Endodermal cell (in vitro differentiated cells): ENCODE measurements at regions not wholly inside any gene's neighbourhood (a gene's known extent, or its start where the extent isn't known, plus 50 kb on each side); places are given as distances from the start of the nearest gene placed in this dataset.

Source experiments
- DNase-seq: peaks from one replicate; pipeline ENCODE4 v3.0.0-alpha.2; 2017
- H3K27ac ChIP-seq: 2 replicates; pipeline ENCODE4 v1.5.1; 2013; ENCODE audit warnings: mild to moderate bottlenecking, low read depth, low read length, moderate library complexity
- H3K27me3 ChIP-seq: 2 replicates; pipeline ENCODE4 v1.6.1; 2013; ENCODE audit warnings: mild to moderate bottlenecking, low read length, moderate library complexity; ENCODE audit not compliant: insufficient read depth, control insufficient read depth, poor library complexity, severe bottlenecking
- H3K36me3 ChIP-seq: 2 replicates; pipeline ENCODE4 v1.7.0; 2013; ENCODE audit warnings: mild to moderate bottlenecking, low read length, moderate library complexity; ENCODE audit not compliant: control insufficient read depth, insufficient read depth
- H3K4me1 ChIP-seq: one replicate; pipeline ENCODE4 v1.7.0; 2013; ENCODE audit warnings: low read length; ENCODE audit not compliant: control insufficient read depth, insufficient read depth
- H3K4me3 ChIP-seq: 2 replicates; pipeline ENCODE4 v1.5.1; 2013; ENCODE audit warnings: mild to moderate bottlenecking, low read length, moderate library complexity
- H3K9ac ChIP-seq: 2 replicates; pipeline ENCODE4 v1.6.1; 2013; ENCODE audit warnings: mild to moderate bottlenecking, low read length, moderate library complexity; ENCODE audit not compliant: poor library complexity, severe bottlenecking; ENCODE audit errors: extremely low read depth
- H3K9me3 ChIP-seq: 2 replicates; pipeline ENCODE4 v1.6.1; 2013; ENCODE audit warnings: mild to moderate bottlenecking, low read length, moderate library complexity; ENCODE audit not compliant: control insufficient read depth
- H3K27ac Mint-ChIP-seq: 2 replicates; pipeline ENCODE4 v1.8.0; 2020; ENCODE audit warnings: mixed read lengths
- H3K27me3 Mint-ChIP-seq: 2 replicates; pipeline ENCODE4 v1.8.0; 2021; ENCODE audit warnings: mild to moderate bottlenecking, mixed read lengths; ENCODE audit not compliant: insufficient read depth
- H3K36me3 Mint-ChIP-seq: 2 replicates; pipeline ENCODE4 v1.8.0; 2020; ENCODE audit warnings: low read depth, mixed read lengths
- H3K4me1 Mint-ChIP-seq: 2 replicates; pipeline ENCODE4 v1.8.0; 2020; ENCODE audit warnings: mixed read lengths
- H3K4me3 Mint-ChIP-seq: 2 replicates; pipeline ENCODE4 v1.8.0; 2020; ENCODE audit warnings: mild to moderate bottlenecking, moderate library complexity, mixed read lengths
- H3K9me3 Mint-ChIP-seq: 2 replicates; pipeline ENCODE4 v1.8.0; 2020; ENCODE audit warnings: mild to moderate bottlenecking, mixed read lengths
- CTCF ChIP-seq: fragments of 200-600 bp; sonication (generic); conservative IDR thresholded peaks from 2 replicates; pipeline ENCODE4 v1.5.0; 2021; ENCODE audit warnings: antibody characterized with exemption, mild to moderate bottlenecking
- WGBS, 2 experiments: methylation state at CpG; one replicate each; pipeline versions ENCODE4 v1.1.5 to v1.1.7; 2013; ENCODE audit warnings: missing lambda C conversion rate in 2 of 2, mixed read lengths in 1 of 2; ENCODE audit not compliant: insufficient coverage in 1 of 2, insufficient read length in 1 of 2; 5-methylcytosine and 5-hydroxymethylcytosine counted together

- Mint-ChIP-seq H3K4me1 (peaks cover 26% of the 10 kb centered on the region), H3K4me3 (no peak overlapping the region)
Observed at GRCh38 chr1:67608661-67609576, 76.1 kb upstream of the GADD45A start.

GRCh38 chr1:67609577-67610341 is 75.2 kb upstream of the GADD45A start:
- Histone ChIP-seq H3K9ac (no peak overlapping the region), H3K4me1 (peaks cover 10% of the 10 kb centered on the region), H3K4me3 (no peak overlapping the region), H3K27ac (no peak overlapping the region), H3K9me3 (no peaks in the 10 kb centered on the region), H3K36me3 (no peaks in the 10 kb centered on the region), H3K27me3 (no peaks in the 10 kb centered on the region)
- H3K27ac Mint-ChIP-seq, result no peak overlapping the region
- 94 to 100% methylated on average over 3 to 10 of the region's 10 CpGs for WGBS, 2 experiments
- no peak overlapping the region for H3K4me3 Mint-ChIP-seq
- no peaks in the 10 kb centered on the region for H3K9me3 Mint-ChIP-seq
- H3K36me3 Mint-ChIP-seq, result no peaks in the 10 kb centered on the region
- H3K27me3 Mint-ChIP-seq, result no peaks in the 10 kb centered on the region
- DNase-seq, result peak; percentile 14
- H3K4me1 Mint-ChIP-seq, result peaks cover 18% of the 10 kb centered on the region
- TF ChIP-seq CTCF, result no peak

More at GRCh38 chr1:67608661-67609576, 76.1 kb upstream of the GADD45A start:
- Mint-ChIP-seq H3K36me3 (no peaks in the 10 kb centered on the region), H3K9me3 (no peaks in the 10 kb centered on the region), H3K27me3 (no peaks in the 10 kb centered on the region), H3K27ac (no peak overlapping the region)
- Histone ChIP-seq H3K4me1 (peaks cover 16% of the 10 kb centered on the region), H3K36me3 (no peaks in the 10 kb centered on the region), H3K27ac (no peak overlapping the region), H3K9me3 (no peaks in the 10 kb centered on the region), H3K27me3 (no peaks in the 10 kb centered on the region), H3K9ac (no peak overlapping the region), H3K4me3 (no peak overlapping the region)
- no peak for TF ChIP-seq CTCF
- 95 to 97% methylated on average over 5 to 11 of the region's 11 CpGs for WGBS, 2 experiments
- peak; percentile 36 for DNase-seq

GRCh38 chr1:67610450-67610849 is 74.6 kb upstream of the GADD45A start:
- no peak for TF ChIP-seq CTCF
- H3K4me1 ChIP-seq, result peaks cover 3% of the 10 kb centered on the region

More at GRCh38 chr1:67610450-67610849, 74.6 kb upstream of the GADD45A start:
- peak; percentile 25 for DNase-seq
- Mint-ChIP-seq H3K27me3 (no peaks in the 10 kb centered on the region), H3K4me3 (no peak overlapping the region), H3K27ac (no peak overlapping the region), H3K4me1 (peaks cover 11% of the 10 kb centered on the region), H3K36me3 (no peaks in the 10 kb centered on the region), H3K9me3 (no peaks in the 10 kb centered on the region)
- no peaks in the 10 kb centered on the region for H3K36me3 ChIP-seq
- no peaks in the 10 kb centered on the region for H3K9me3 ChIP-seq
- H3K9ac ChIP-seq, result no peak overlapping the region
- H3K27me3 ChIP-seq, result no peaks in the 10 kb centered on the region
- no peak overlapping the region for H3K4me3 ChIP-seq
- no peak overlapping the region for H3K27ac ChIP-seq
- 89 to 93% methylated on average over 5 of the region's 5 CpGs for WGBS, 2 experiments
